Suprapubic skin (tissue), 4 donors: ENCODE measurements at regions not wholly inside any gene's neighbourhood (a gene's known extent, or its start where the extent isn't known, plus 50 kb on each side); places are given as distances from the start of the nearest gene placed in this dataset.

Experiments used
- CTCF ChIP-seq, 2 donors: fragments of 200-600 bp in 1 of 2; fragments of 450-650 bp in 1 of 2; sonication (generic) in 1 of 2; IDR thresholded peaks; one replicate each; pipeline ENCODE4 v1.5.1; 2016 to 2019; ENCODE audit warnings: antibody characterized with exemption in 2 of 2, mild to moderate bottlenecking in 1 of 2, moderate library complexity in 1 of 2
- EP300 ChIP-seq: sonication (generic); formaldehyde crosslinking; IDR thresholded peaks from one replicate; pipeline ENCODE4 v1.6.1; 2017; ENCODE audit warnings: antibody characterized with exemption
- POLR2A ChIP-seq, 2 donors: fragments of 450-650 bp; IDR thresholded peaks; one replicate each; pipeline ENCODE4 v1.6.1; 2017; ENCODE audit warnings: antibody characterized with exemption in 2 of 2, mild to moderate bottlenecking in 2 of 2, moderate library complexity in 2 of 2
- POLR2AphosphoS5 ChIP-seq, 3 donors: sonication (generic); formaldehyde crosslinking; IDR thresholded peaks; one replicate each; pipeline ENCODE4 v1.6.1; 2017; ENCODE audit warnings: antibody characterized with exemption in 3 of 3

- TF ChIP-seq CTCF (IDR thresholded peaks at IDR 0.05) = no peak
- TF ChIP-seq POLR2A (IDR thresholded peaks at IDR 0.05) = no peak
- TF ChIP-seq POLR2AphosphoS5 (IDR thresholded peaks at IDR 0.05) = no peak
- TF ChIP-seq EP300 = no peak
Observed at GRCh38 chr2:129636692-129637091, 342.8 kb upstream of the RAB6C start.
